SK-N-SH (cell line): ENCODE measurements at regions not wholly inside any gene's neighbourhood (a gene's known extent, or its start where the extent isn't known, plus 50 kb on each side); places are given as distances from the start of the nearest gene placed in this dataset.
"Not testable (repeated sequence)": the region's sequence is repeated elsewhere in the genome, so short reads cannot be mapped to it uniquely, and the experiment has no call there.

Experiments
- EP300 ChIP-seq, 2 experiments: IDR thresholded peaks; 2 replicates each; pipeline versions ENCODE4 v1.4.0 to v1.6.1; 2012; ENCODE audit warnings: borderline replicate concordance in 1 of 2, low read depth in 1 of 2, low read length in 1 of 2
- FOXM1 ChIP-seq: IDR thresholded peaks from 2 replicates; pipeline ENCODE4 v1.4.0; 2012; ENCODE audit warnings: low read depth, mild to moderate bottlenecking
- GATA2 ChIP-seq: sonication (generic); formaldehyde crosslinking; IDR thresholded peaks from 2 replicates; pipeline ENCODE4 v1.5.0; 2020; ENCODE audit warnings: mild to moderate bottlenecking, missing genetic modification reagents
- NRF1 ChIP-seq: IDR thresholded peaks from 2 replicates; pipeline ENCODE4 v1.6.1; 2012; ENCODE audit warnings: low read depth, mild to moderate bottlenecking, low read length
- POLR2AphosphoS5 ChIP-seq: IDR thresholded peaks from 2 replicates; pipeline ENCODE4 v1.6.1; 2012; ENCODE audit warnings: low read depth, low read length
- RAD21 ChIP-seq: IDR thresholded peaks from 2 replicates; pipeline ENCODE4 v1.6.1; 2012; ENCODE audit warnings: mild to moderate bottlenecking, low read length
- SIN3A ChIP-seq: IDR thresholded peaks from 2 replicates; pipeline ENCODE4 v1.6.1; 2012; ENCODE audit warnings: low read depth, mild to moderate bottlenecking, low read length, moderate library complexity, borderline replicate concordance
- TAF1 ChIP-seq: IDR thresholded peaks from 2 replicates; pipeline ENCODE4 v1.6.1; 2012; ENCODE audit warnings: low read depth, mild to moderate bottlenecking, low read length, moderate library complexity, borderline replicate concordance
- TCF12 ChIP-seq: IDR thresholded peaks from 2 replicates; pipeline ENCODE4 v1.4.0; 2012
- TF ChIP-seq, protein P1 (sequence below): fragments of 200-600 bp; sonication (generic); IDR thresholded peaks from 2 replicates; pipeline ENCODE4 v1.6.1; 2017; ENCODE audit warnings: antibody characterized with exemption, mild to moderate bottlenecking, moderate library complexity
- TF ChIP-seq, protein P2 (sequence below): IDR thresholded peaks from 2 replicates; pipeline ENCODE4 v1.4.0; 2012; ENCODE audit warnings: low read depth
- TF ChIP-seq, protein P3 (sequence below): fragments of 150-350 bp; IDR thresholded peaks from 2 replicates; pipeline ENCODE4 v1.6.1; 2016; ENCODE audit warnings: mild to moderate bottlenecking, low read depth, low read length

DNA sequence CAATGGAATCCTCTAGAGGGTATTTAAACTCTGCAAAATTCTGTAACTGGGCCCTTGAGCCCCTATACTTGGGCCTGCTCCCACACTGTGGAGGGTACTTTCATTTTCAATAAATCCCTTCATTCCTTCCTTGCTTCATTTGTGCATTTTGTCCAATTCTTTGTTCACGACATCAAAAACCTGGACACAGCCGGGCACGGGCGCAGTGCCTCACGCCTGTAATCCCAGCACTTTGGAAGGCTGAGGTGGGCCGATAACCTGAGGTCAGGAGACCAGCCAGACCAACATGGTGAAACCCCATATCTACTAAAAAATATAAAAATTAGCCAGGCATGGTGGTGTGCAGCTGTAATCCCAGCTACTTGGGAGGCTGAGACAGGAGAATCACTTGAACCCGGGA, 714.9 kb upstream of the NOVA1 start:
- TF ChIP-seq, protein P1, sequence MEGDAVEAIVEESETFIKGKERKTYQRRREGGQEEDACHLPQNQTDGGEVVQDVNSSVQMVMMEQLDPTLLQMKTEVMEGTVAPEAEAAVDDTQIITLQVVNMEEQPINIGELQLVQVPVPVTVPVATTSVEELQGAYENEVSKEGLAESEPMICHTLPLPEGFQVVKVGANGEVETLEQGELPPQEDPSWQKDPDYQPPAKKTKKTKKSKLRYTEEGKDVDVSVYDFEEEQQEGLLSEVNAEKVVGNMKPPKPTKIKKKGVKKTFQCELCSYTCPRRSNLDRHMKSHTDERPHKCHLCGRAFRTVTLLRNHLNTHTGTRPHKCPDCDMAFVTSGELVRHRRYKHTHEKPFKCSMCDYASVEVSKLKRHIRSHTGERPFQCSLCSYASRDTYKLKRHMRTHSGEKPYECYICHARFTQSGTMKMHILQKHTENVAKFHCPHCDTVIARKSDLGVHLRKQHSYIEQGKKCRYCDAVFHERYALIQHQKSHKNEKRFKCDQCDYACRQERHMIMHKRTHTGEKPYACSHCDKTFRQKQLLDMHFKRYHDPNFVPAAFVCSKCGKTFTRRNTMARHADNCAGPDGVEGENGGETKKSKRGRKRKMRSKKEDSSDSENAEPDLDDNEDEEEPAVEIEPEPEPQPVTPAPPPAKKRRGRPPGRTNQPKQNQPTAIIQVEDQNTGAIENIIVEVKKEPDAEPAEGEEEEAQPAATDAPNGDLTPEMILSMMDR: not testable (repeated sequence)
- not testable (repeated sequence) for TF ChIP-seq GATA2 (CRISPR knock-in tag); NRF1; POLR2AphosphoS5; EP300 (IDR thresholded peaks at IDR 0.05; ENCODE audit: borderline replicate concordance in 1 of 2, low read depth in 1 of 2, low read length in 1 of 2); RAD21; TCF12; TAF1; SIN3A; FOXM1
- TF ChIP-seq, protein P2, sequence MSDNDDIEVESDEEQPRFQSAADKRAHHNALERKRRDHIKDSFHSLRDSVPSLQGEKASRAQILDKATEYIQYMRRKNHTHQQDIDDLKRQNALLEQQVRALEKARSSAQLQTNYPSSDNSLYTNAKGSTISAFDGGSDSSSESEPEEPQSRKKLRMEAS: not testable (repeated sequence)
- TF ChIP-seq, protein P3, sequence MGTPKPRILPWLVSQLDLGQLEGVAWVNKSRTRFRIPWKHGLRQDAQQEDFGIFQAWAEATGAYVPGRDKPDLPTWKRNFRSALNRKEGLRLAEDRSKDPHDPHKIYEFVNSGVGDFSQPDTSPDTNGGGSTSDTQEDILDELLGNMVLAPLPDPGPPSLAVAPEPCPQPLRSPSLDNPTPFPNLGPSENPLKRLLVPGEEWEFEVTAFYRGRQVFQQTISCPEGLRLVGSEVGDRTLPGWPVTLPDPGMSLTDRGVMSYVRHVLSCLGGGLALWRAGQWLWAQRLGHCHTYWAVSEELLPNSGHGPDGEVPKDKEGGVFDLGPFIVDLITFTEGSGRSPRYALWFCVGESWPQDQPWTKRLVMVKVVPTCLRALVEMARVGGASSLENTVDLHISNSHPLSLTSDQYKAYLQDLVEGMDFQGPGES: not testable (repeated sequence)
